Transverse colon (tissue), 3 donors: ENCODE measurements at regions not wholly inside any gene's neighbourhood (a gene's known extent, or its start where the extent isn't known, plus 50 kb on each side); places are given as distances from the start of the nearest gene placed in this dataset.

Experiments
- CTCF ChIP-seq, 5 experiments: fragments of 200-600 bp in 3 of 5; fragments of 450-650 bp in 2 of 5; sonication (generic) in 3 of 5; IDR thresholded peaks; 1 replicate in 2 of 5; 2 replicates in 3 of 5; pipeline ENCODE4 v1.5.1; 2016 to 2017; ENCODE audit warnings: antibody characterized with exemption in 5 of 5, inconsistent platforms in 3 of 5, mild to moderate bottlenecking in 2 of 5, moderate library complexity in 1 of 5
- EP300 ChIP-seq: sonication (generic); formaldehyde crosslinking; IDR thresholded peaks from one replicate; pipeline ENCODE4 v1.6.1; 2017; ENCODE audit warnings: antibody characterized with exemption, low read depth
- POLR2A ChIP-seq: fragments of 450-650 bp; IDR thresholded peaks from one replicate; pipeline ENCODE4 v1.6.1; 2016; ENCODE audit warnings: antibody characterized with exemption, mild to moderate bottlenecking, moderate library complexity

GRCh38 chr11:30128269-30128932 is 102.4 kb upstream of the FSHB start:
- TF ChIP-seq POLR2A: no peak
- TF ChIP-seq CTCF (IDR thresholded peaks at IDR 0.05): peak; percentile 33 to 51 (median 39)
- TF ChIP-seq EP300: no peak
